ENCODE measurements at regions not wholly inside any gene's neighbourhood (a gene's known extent, or its start where the extent isn't known, plus 50 kb on each side); places are given as distances from the start of the nearest gene placed in this dataset.

GRCh38 chr2:143823296-143823695, 694.1 kb downstream of the ARHGAP15 start:
- ATAC-seq, result no peak
- TF ChIP-seq TOX (CRISPR knock-in tag; IDR thresholded peaks at IDR 0.05; ENCODE audit: borderline replicate concordance) (no peak), ISL1 (CRISPR knock-in tag; IDR thresholded peaks at IDR 0.05) (no peak), CREB5 (CRISPR knock-in tag; IDR thresholded peaks at IDR 0.05; ENCODE audit: low read depth) (no peak), ZNF70 (CRISPR knock-in tag; IDR thresholded peaks at IDR 0.05) (no peak), PPARA (CRISPR knock-in tag; IDR thresholded peaks at IDR 0.05; ENCODE audit: borderline replicate concordance) (no peak)

GRCh38 chr2:143822736-143823135, 693.5 kb downstream of the ARHGAP15 start:
- no peak for TF ChIP-seq RARB (CRISPR knock-in tag; IDR thresholded peaks at IDR 0.05)
- TF ChIP-seq CSRNP3 (CRISPR knock-in tag; IDR thresholded peaks at IDR 0.05), result no peak
- no peak for TF ChIP-seq TSHZ2 (CRISPR knock-in tag; IDR thresholded peaks at IDR 0.05)
- no peak for TF ChIP-seq SNAI2 (CRISPR knock-in tag; IDR thresholded peaks at IDR 0.05)
- TF ChIP-seq ZNF565 (CRISPR knock-in tag; conservative IDR thresholded peaks at IDR 0.05; ENCODE audit: low read depth), result no peak
- no peak for TF ChIP-seq TCF4 (CRISPR knock-in tag; IDR thresholded peaks at IDR 0.05; ENCODE audit: borderline replicate concordance)
- no peak for TF ChIP-seq TOX (CRISPR knock-in tag; IDR thresholded peaks at IDR 0.05; ENCODE audit: borderline replicate concordance)
- no peak for TF ChIP-seq OSR1 (CRISPR knock-in tag; IDR thresholded peaks at IDR 0.05)
- no peak for ATAC-seq

GRCh38 chr2:143819764-143820163, 690.5 kb downstream of the ARHGAP15 start:
- no peak for ATAC-seq
- TF ChIP-seq TOX (CRISPR knock-in tag; IDR thresholded peaks at IDR 0.05; ENCODE audit: borderline replicate concordance), result no peak

GRCh38 chr2:143819190-143819735, 690.0 kb downstream of the ARHGAP15 start:
- no peak for TF ChIP-seq CSRNP3 (CRISPR knock-in tag; IDR thresholded peaks at IDR 0.05)
- TF ChIP-seq SNAI2 (CRISPR knock-in tag; IDR thresholded peaks at IDR 0.05), result no peak
- TF ChIP-seq GLIS3 (CRISPR knock-in tag; IDR thresholded peaks at IDR 0.05), result no peak
- no peak for TF ChIP-seq POU6F1 (CRISPR knock-in tag; IDR thresholded peaks at IDR 0.05; ENCODE audit: borderline replicate concordance, low read depth)
- TF ChIP-seq ZFP3 (CRISPR knock-in tag; IDR thresholded peaks at IDR 0.05), result no peak
- no peak for TF ChIP-seq ZC3H10 (CRISPR knock-in tag; IDR thresholded peaks at IDR 0.05)
- TF ChIP-seq ZNF70 (CRISPR knock-in tag; IDR thresholded peaks at IDR 0.05), result no peak
- TF ChIP-seq OSR1 (CRISPR knock-in tag; IDR thresholded peaks at IDR 0.05), result no peak
- no peak for TF ChIP-seq ZNF8 (CRISPR knock-in tag; IDR thresholded peaks at IDR 0.05)
- TF ChIP-seq CREB5 (CRISPR knock-in tag; IDR thresholded peaks at IDR 0.05; ENCODE audit: low read depth), result no peak
- no peak for TF ChIP-seq ZNF565 (CRISPR knock-in tag; conservative IDR thresholded peaks at IDR 0.05; ENCODE audit: low read depth)
- TF ChIP-seq CSDC2 (CRISPR knock-in tag; IDR thresholded peaks at IDR 0.05), result no peak
- TF ChIP-seq TOX (CRISPR knock-in tag; IDR thresholded peaks at IDR 0.05; ENCODE audit: borderline replicate concordance), result no peak
- TF ChIP-seq TSHZ2 (CRISPR knock-in tag; IDR thresholded peaks at IDR 0.05), result no peak
- TF ChIP-seq ISL1 (CRISPR knock-in tag; IDR thresholded peaks at IDR 0.05), result no peak
- TF ChIP-seq ESRRG (CRISPR knock-in tag; IDR thresholded peaks at IDR 0.05), result no peak
- no peak for TF ChIP-seq ZFP30 (CRISPR knock-in tag; IDR thresholded peaks at IDR 0.05)
- no peak for TF ChIP-seq ARNTL (CRISPR knock-in tag; IDR thresholded peaks at IDR 0.05; ENCODE audit: borderline replicate concordance, low read depth)
- no peak for TF ChIP-seq PPARA (CRISPR knock-in tag; IDR thresholded peaks at IDR 0.05; ENCODE audit: borderline replicate concordance)
- ATAC-seq, result no peak
